ENCODE measurements at regions not wholly inside any gene's neighbourhood (a gene's known extent, or its start where the extent isn't known, plus 50 kb on each side); places are given as distances from the start of the nearest gene placed in this dataset.
"Not testable (repeated sequence)": the region's sequence is repeated elsewhere in the genome, so short reads cannot be mapped to it uniquely, and the experiment has no call there.

GRCh38 chr1:121117622-121118479, 66.3 kb downstream of the FAM72B start:
- not testable (repeated sequence) for DNase-seq

Data from stimulated activated CD4-positive, alpha-beta T cell treated with anti-CD3 and anti-CD28 coated beads, Interleukin-2, amount 100 ng/mL, for 48 hours (primary cell).